ENCODE measurements at regions not wholly inside any gene's neighbourhood (a gene's known extent, or its start where the extent isn't known, plus 50 kb on each side); places are given as distances from the start of the nearest gene placed in this dataset.

- no peak for DNase-seq
- Histone ChIP-seq H3K9ac (ENCODE audit: insufficient read depth, low read length, poor library complexity, severe bottlenecking) (no peak overlapping the region), H2AFZ (ENCODE audit: insufficient read depth, low read depth, low read length, poor library complexity, severe bottlenecking) (no peak overlapping the region), H4K20me1 (ENCODE audit: insufficient read depth, low read length) (no peaks in the 10 kb centered on the region), H3K9me3 (replicated peaks in 1 of 2; ENCODE audit: control insufficient read depth in 1 of 2, insufficient read depth in 1 of 2, low read length in 2 of 2) (no peaks in the 10 kb centered on the region), H3K79me2 (ENCODE audit: insufficient read depth, low read length) (no peaks in the 10 kb centered on the region), H3K4me1 (ENCODE audit: control insufficient read depth in 1 of 2, insufficient read depth in 2 of 2, low read length in 2 of 2) (no peaks in the 10 kb centered on the region), H3K4me2 (replicated peaks; ENCODE audit: extremely low read depth, low read length, poor library complexity, severe bottlenecking) (no peak overlapping the region), H3K27ac (ENCODE audit: low read depth in 1 of 2, low read length in 2 of 2) (no peak overlapping the region), H3K36me3 (replicated peaks in 1 of 2; ENCODE audit: control insufficient read depth in 1 of 2, insufficient read depth in 2 of 2, low read length in 2 of 2) (no peaks in the 10 kb centered on the region), H3K27me3 (ENCODE audit: control insufficient read depth in 2 of 2, insufficient read depth in 2 of 2, low read length in 2 of 2) (no peaks in the 10 kb centered on the region), H3K4me3 (replicated peaks in 1 of 3; ENCODE audit: low read depth in 2 of 3, low read length in 3 of 3) (no peak overlapping the region)
- H3K36me3 Mint-ChIP-seq = no peaks in the 10 kb centered on the region
- H3K4me1 Mint-ChIP-seq = no peaks in the 10 kb centered on the region
- peaks cover 1 to 5% (median 3%) of the 10 kb centered on the region in 3 donors for H3K27me3 Mint-ChIP-seq (ENCODE audit: low read depth in 3 of 3)
- intact Hi-C loops (cut with micrococcal nuclease) = no loop called here
- H3K4me3 Mint-ChIP-seq = no peak overlapping the region
- 100% methylated on average over 1 of the region's 1 CpG for WGBS (ENCODE audit: insufficient coverage)
- no peak overlapping the region for H3K27ac Mint-ChIP-seq
- H3K9me3 Mint-ChIP-seq = peaks cover 0 to 6% (median 2%) of the 10 kb centered on the region in 7 donors
- TF ChIP-seq, protein P1, sequence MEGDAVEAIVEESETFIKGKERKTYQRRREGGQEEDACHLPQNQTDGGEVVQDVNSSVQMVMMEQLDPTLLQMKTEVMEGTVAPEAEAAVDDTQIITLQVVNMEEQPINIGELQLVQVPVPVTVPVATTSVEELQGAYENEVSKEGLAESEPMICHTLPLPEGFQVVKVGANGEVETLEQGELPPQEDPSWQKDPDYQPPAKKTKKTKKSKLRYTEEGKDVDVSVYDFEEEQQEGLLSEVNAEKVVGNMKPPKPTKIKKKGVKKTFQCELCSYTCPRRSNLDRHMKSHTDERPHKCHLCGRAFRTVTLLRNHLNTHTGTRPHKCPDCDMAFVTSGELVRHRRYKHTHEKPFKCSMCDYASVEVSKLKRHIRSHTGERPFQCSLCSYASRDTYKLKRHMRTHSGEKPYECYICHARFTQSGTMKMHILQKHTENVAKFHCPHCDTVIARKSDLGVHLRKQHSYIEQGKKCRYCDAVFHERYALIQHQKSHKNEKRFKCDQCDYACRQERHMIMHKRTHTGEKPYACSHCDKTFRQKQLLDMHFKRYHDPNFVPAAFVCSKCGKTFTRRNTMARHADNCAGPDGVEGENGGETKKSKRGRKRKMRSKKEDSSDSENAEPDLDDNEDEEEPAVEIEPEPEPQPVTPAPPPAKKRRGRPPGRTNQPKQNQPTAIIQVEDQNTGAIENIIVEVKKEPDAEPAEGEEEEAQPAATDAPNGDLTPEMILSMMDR (IDR thresholded peaks at IDR 0.05) = no peak
These were observed 77.0 kb upstream of the SMARCA2 start for GRCh38 chr9:1938135-1938534.

- TF ChIP-seq, protein P1 (IDR thresholded peaks at IDR 0.05) = no peak
- H3K27me3 Mint-ChIP-seq (ENCODE audit: low read depth in 3 of 3) = peaks cover 1 to 5% (median 3%) of the 10 kb centered on the region in 3 donors
- Histone ChIP-seq H3K4me2 (replicated peaks; ENCODE audit: extremely low read depth, low read length, poor library complexity, severe bottlenecking) (no peak overlapping the region), H3K27me3 (ENCODE audit: control insufficient read depth in 2 of 2, insufficient read depth in 2 of 2, low read length in 2 of 2) (no peaks in the 10 kb centered on the region), H3K4me1 (ENCODE audit: control insufficient read depth in 1 of 2, insufficient read depth in 2 of 2, low read length in 2 of 2) (no peaks in the 10 kb centered on the region), H3K36me3 (replicated peaks in 1 of 2; ENCODE audit: control insufficient read depth in 1 of 2, insufficient read depth in 2 of 2, low read length in 2 of 2) (no peaks in the 10 kb centered on the region), H2AFZ (ENCODE audit: insufficient read depth, low read depth, low read length, poor library complexity, severe bottlenecking) (no peak overlapping the region), H4K20me1 (ENCODE audit: insufficient read depth, low read length) (no peaks in the 10 kb centered on the region), H3K9ac (ENCODE audit: insufficient read depth, low read length, poor library complexity, severe bottlenecking) (no peak overlapping the region), H3K27ac (ENCODE audit: low read depth in 1 of 2, low read length in 2 of 2) (no peak overlapping the region), H3K4me3 (replicated peaks in 1 of 3; ENCODE audit: low read depth in 2 of 3, low read length in 3 of 3) (no peak overlapping the region), H3K9me3 (replicated peaks in 1 of 2; ENCODE audit: control insufficient read depth in 1 of 2, insufficient read depth in 1 of 2, low read length in 2 of 2) (no peaks in the 10 kb centered on the region), H3K79me2 (ENCODE audit: insufficient read depth, low read length) (no peaks in the 10 kb centered on the region)
- H3K9me3 Mint-ChIP-seq = peaks cover 0 to 5% (median 1%) of the 10 kb centered on the region in 7 donors
- intact Hi-C loops (cut with micrococcal nuclease) = no loop called here
- no peak overlapping the region for H3K27ac Mint-ChIP-seq
- no peaks in the 10 kb centered on the region for H3K4me1 Mint-ChIP-seq
- DNase-seq = no peak
- no peak overlapping the region for H3K4me3 Mint-ChIP-seq
- no CpG with 5 or more reads among the region's 2 CpGs for WGBS (ENCODE audit: insufficient coverage)
- no peaks in the 10 kb centered on the region for H3K36me3 Mint-ChIP-seq
These were observed 76.4 kb upstream of the SMARCA2 start for GRCh38 chr9:1938675-1939170.

Measured in CD14-positive monocyte (primary cell).